WTC11 (cell line): ENCODE measurements at regions not wholly inside any gene's neighbourhood (a gene's known extent, or its start where the extent isn't known, plus 50 kb on each side); places are given as distances from the start of the nearest gene placed in this dataset.

Experiments
- ETV6 ChIP-seq: sonication (generic); formaldehyde crosslinking; IDR thresholded peaks from 2 replicates; pipeline ENCODE4 v1.8.1; 2022; ENCODE audit warnings: mild to moderate bottlenecking, missing genetic modification reagents
- JUN ChIP-seq: sonication (generic); formaldehyde crosslinking; IDR thresholded peaks from 2 replicates; pipeline ENCODE4 v1.8.0; 2023; ENCODE audit warnings: mild to moderate bottlenecking, missing genetic modification reagents
- NR2C2 ChIP-seq: sonication (generic); formaldehyde crosslinking; IDR thresholded peaks from 2 replicates; pipeline ENCODE4 v1.8.0; 2022; ENCODE audit warnings: mild to moderate bottlenecking, missing genetic modification reagents
- PREB ChIP-seq: sonication (generic); formaldehyde crosslinking; IDR thresholded peaks from 2 replicates; pipeline ENCODE4 v1.8.1; 2022; ENCODE audit warnings: mild to moderate bottlenecking, missing genetic modification reagents, moderate library complexity, borderline replicate concordance
- RELA ChIP-seq: sonication (generic); formaldehyde crosslinking; IDR thresholded peaks from 2 replicates; pipeline ENCODE4 v1.8.1; 2022; ENCODE audit warnings: missing genetic modification reagents, mild to moderate bottlenecking, borderline replicate concordance
- ZNF121 ChIP-seq: sonication (generic); formaldehyde crosslinking; IDR thresholded peaks from 2 replicates; pipeline ENCODE4 v1.8.0; 2023; ENCODE audit warnings: missing genetic modification reagents
- TF ChIP-seq, protein P1 (sequence below): fragments of 200-600 bp; IDR thresholded peaks from 2 replicates; pipeline ENCODE4 v1.8.0; 2022; ENCODE audit warnings: antibody characterized with exemption
- TF ChIP-seq, protein P2 (sequence below): sonication (generic); formaldehyde crosslinking; IDR thresholded peaks from 2 replicates; pipeline ENCODE4 v1.8.1; 2022; ENCODE audit warnings: mild to moderate bottlenecking, moderate library complexity, missing genetic modification reagents
- TF ChIP-seq, protein P3 (sequence below): sonication (generic); formaldehyde crosslinking; IDR thresholded peaks from 2 replicates; pipeline ENCODE4 v1.8.0; 2022; ENCODE audit warnings: mild to moderate bottlenecking, missing genetic modification reagents

GRCh38 chr13:69373747-69374425 is 733.7 kb upstream of the ATXN8OS start:
- TF ChIP-seq, protein P1, sequence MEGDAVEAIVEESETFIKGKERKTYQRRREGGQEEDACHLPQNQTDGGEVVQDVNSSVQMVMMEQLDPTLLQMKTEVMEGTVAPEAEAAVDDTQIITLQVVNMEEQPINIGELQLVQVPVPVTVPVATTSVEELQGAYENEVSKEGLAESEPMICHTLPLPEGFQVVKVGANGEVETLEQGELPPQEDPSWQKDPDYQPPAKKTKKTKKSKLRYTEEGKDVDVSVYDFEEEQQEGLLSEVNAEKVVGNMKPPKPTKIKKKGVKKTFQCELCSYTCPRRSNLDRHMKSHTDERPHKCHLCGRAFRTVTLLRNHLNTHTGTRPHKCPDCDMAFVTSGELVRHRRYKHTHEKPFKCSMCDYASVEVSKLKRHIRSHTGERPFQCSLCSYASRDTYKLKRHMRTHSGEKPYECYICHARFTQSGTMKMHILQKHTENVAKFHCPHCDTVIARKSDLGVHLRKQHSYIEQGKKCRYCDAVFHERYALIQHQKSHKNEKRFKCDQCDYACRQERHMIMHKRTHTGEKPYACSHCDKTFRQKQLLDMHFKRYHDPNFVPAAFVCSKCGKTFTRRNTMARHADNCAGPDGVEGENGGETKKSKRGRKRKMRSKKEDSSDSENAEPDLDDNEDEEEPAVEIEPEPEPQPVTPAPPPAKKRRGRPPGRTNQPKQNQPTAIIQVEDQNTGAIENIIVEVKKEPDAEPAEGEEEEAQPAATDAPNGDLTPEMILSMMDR = no peak
- TF ChIP-seq RELA (CRISPR knock-in tag) = no peak
- TF ChIP-seq, protein P2, sequence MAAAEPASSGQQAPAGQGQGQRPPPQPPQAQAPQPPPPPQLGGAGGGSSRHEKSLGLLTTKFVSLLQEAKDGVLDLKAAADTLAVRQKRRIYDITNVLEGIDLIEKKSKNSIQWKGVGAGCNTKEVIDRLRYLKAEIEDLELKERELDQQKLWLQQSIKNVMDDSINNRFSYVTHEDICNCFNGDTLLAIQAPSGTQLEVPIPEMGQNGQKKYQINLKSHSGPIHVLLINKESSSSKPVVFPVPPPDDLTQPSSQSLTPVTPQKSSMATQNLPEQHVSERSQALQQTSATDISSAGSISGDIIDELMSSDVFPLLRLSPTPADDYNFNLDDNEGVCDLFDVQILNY (CRISPR knock-in tag) = no peak
- TF ChIP-seq, protein P3, sequence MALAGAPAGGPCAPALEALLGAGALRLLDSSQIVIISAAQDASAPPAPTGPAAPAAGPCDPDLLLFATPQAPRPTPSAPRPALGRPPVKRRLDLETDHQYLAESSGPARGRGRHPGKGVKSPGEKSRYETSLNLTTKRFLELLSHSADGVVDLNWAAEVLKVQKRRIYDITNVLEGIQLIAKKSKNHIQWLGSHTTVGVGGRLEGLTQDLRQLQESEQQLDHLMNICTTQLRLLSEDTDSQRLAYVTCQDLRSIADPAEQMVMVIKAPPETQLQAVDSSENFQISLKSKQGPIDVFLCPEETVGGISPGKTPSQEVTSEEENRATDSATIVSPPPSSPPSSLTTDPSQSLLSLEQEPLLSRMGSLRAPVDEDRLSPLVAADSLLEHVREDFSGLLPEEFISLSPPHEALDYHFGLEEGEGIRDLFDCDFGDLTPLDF = no peak
- TF ChIP-seq JUN = no peak
- TF ChIP-seq ETV6 (CRISPR knock-in tag) = no peak
- TF ChIP-seq NR2C2 (CRISPR knock-in tag) = no peak
- no peak for TF ChIP-seq PREB (CRISPR knock-in tag)
- TF ChIP-seq ZNF121 (CRISPR knock-in tag) = no peak
